ENCODE measurements at regions not wholly inside any gene's neighbourhood (a gene's known extent, or its start where the extent isn't known, plus 50 kb on each side); places are given as distances from the start of the nearest gene placed in this dataset.
"Not testable (repeated sequence)": the region's sequence is repeated elsewhere in the genome, so short reads cannot be mapped to it uniquely, and the experiment has no call there.

GRCh38 chr13:87590518-87590917 lies 80.7 kb upstream of the SLITRK5 start:
- no peak for DNase-seq

GRCh38 chr13:87604437-87604836 lies 66.7 kb upstream of the SLITRK5 start:
- DNase-seq, result not testable (repeated sequence)

- no peak for DNase-seq
Measured at GRCh38 chr13:87607266-87607665, 63.9 kb upstream of the SLITRK5 start.

GRCh38 chr13:87614276-87614675 lies 56.9 kb upstream of the SLITRK5 start:
- DNase-seq, result no peak
